CD4-positive, alpha-beta T cell treated with Interleukin-6 at 100 ng/mL for 8 hours (primary cell): ENCODE measurements at regions not wholly inside any gene's neighbourhood (a gene's known extent, or its start where the extent isn't known, plus 50 kb on each side); places are given as distances from the start of the nearest gene placed in this dataset.
"Not testable (repeated sequence)": the region's sequence is repeated elsewhere in the genome, so short reads cannot be mapped to it uniquely, and the experiment has no call there.

Experiments
- DNase-seq: peaks from one replicate; pipeline ENCODE4 v3.0.0-alpha.2; 2020; ENCODE audit warnings: mixed read lengths, low spot score

- DNase-seq = no peak
Measured at GRCh38 chr16:85514598-85515318, 98.4 kb upstream of the GSE1 start.

GRCh38 chr16:85515319-85515745, 97.8 kb upstream of the GSE1 start:
- no peak for DNase-seq

- no peak for DNase-seq
Measured at GRCh38 chr16:85515830-85516397, 97.2 kb upstream of the GSE1 start.

- DNase-seq = no peak
Measured at GRCh38 chr16:85517154-85517553, 96.0 kb upstream of the GSE1 start.

- no peak for DNase-seq
Measured at GRCh38 chr16:85517563-85518179, 95.5 kb upstream of the GSE1 start.

- DNase-seq = no peak
Measured at GRCh38 chr16:85518398-85519049, 94.6 kb upstream of the GSE1 start.

GRCh38 chr16:85519050-85519440, 94.1 kb upstream of the GSE1 start:
- DNase-seq = not testable (repeated sequence)

GRCh38 chr16:85519540-85520231, 93.4 kb upstream of the GSE1 start:
- DNase-seq = no peak

GRCh38 chr16:85520853-85521521, 92.1 kb upstream of the GSE1 start:
- no peak for DNase-seq

GRCh38 chr16:85521552-85522307, 91.4 kb upstream of the GSE1 start:
- no peak for DNase-seq

GRCh38 chr16:85522308-85522841, 90.7 kb upstream of the GSE1 start:
- no peak for DNase-seq

GRCh38 chr16:85522842-85523601, 90.1 kb upstream of the GSE1 start:
- DNase-seq = no peak

GRCh38 chr16:85523602-85524364, 89.3 kb upstream of the GSE1 start:
- DNase-seq = no peak

GRCh38 chr16:85524365-85524629, 88.8 kb upstream of the GSE1 start:
- DNase-seq = no peak

- no peak for DNase-seq
Measured at GRCh38 chr16:85524630-85525419, 88.3 kb upstream of the GSE1 start.

- DNase-seq = no peak
Measured at GRCh38 chr16:85525420-85526184, 87.5 kb upstream of the GSE1 start.

- no peak for DNase-seq
Measured at GRCh38 chr16:85526185-85526974, 86.7 kb upstream of the GSE1 start.
